Spleen (tissue), 11 donors: ENCODE measurements at regions not wholly inside any gene's neighbourhood (a gene's known extent, or its start where the extent isn't known, plus 50 kb on each side); places are given as distances from the start of the nearest gene placed in this dataset.

ENCODE experiments used
- DNase-seq: peaks from one replicate; pipeline ENCODE4 v3.0.0-alpha.2; 2020
- H3K27ac ChIP-seq, 8 donors: fragments of 200-600 bp; sonication (generic) in 7 of 8; 1 replicate in 4 of 8; 2 replicates in 4 of 8; pipeline versions ENCODE4 v1.5.0 to v1.8.0; 2016 to 2021; ENCODE audit warnings: inconsistent platforms in 4 of 8, mild to moderate bottlenecking in 4 of 8, moderate library complexity in 1 of 8
- H3K27me3 ChIP-seq, 7 donors: fragments of 200-600 bp; sonication (generic) in 6 of 7; replicated peaks in 1 of 7; 1 replicate in 4 of 7; 2 replicates in 3 of 7; pipeline versions ENCODE4 v1.5.0 to v1.8.0; 2016 to 2021; ENCODE audit warnings: inconsistent platforms in 3 of 7, mild to moderate bottlenecking in 1 of 7
- H3K36me3 ChIP-seq, 6 donors: fragments of 200-600 bp; sonication (generic) in 5 of 6; 1 replicate in 4 of 6; 2 replicates in 2 of 6; pipeline versions ENCODE4 v1.5.0 to v1.8.0; 2016 to 2021; ENCODE audit warnings: inconsistent platforms in 2 of 6
- H3K4me1 ChIP-seq, 6 donors: fragments of 200-600 bp; sonication (generic) in 5 of 6; 1 replicate in 3 of 6; 2 replicates in 3 of 6; pipeline versions ENCODE4 v1.5.0 to v1.8.0; 2016 to 2021; ENCODE audit warnings: inconsistent platforms in 3 of 6
- H3K4me3 ChIP-seq, 8 donors: fragments of 200-600 bp; sonication (generic) in 7 of 8; 1 replicate in 4 of 8; 2 replicates in 4 of 8; pipeline versions ENCODE4 v1.5.0 to v1.8.0; 2016 to 2021; ENCODE audit warnings: inconsistent platforms in 4 of 8, mild to moderate bottlenecking in 4 of 8, moderate library complexity in 2 of 8
- H3K9me3 ChIP-seq, 8 donors: fragments of 200-600 bp; sonication (generic) in 7 of 8; 1 replicate in 4 of 8; 2 replicates in 4 of 8; pipeline versions ENCODE4 v1.5.0 to v1.8.0; 2016 to 2021; ENCODE audit warnings: inconsistent platforms in 4 of 8
- POLR2A ChIP-seq, 3 donors: fragments of 450-650 bp; IDR thresholded peaks; one replicate each; pipeline ENCODE4 v1.5.1; 2017; ENCODE audit warnings: antibody characterized with exemption in 3 of 3, mild to moderate bottlenecking in 1 of 3
- POLR2AphosphoS5 ChIP-seq, 3 donors: sonication (generic); formaldehyde crosslinking; IDR thresholded peaks; one replicate each; pipeline ENCODE4 v1.5.1; 2017; ENCODE audit warnings: antibody characterized with exemption in 3 of 3
- WGBS, 5 donors: extraction: QIAGEN DNeasy Blood & Tissue Kit in 3 of 5; methylation state at CpG; one replicate each; pipeline versions ENCODE4 v1.1.5 to v1.1.7; 2013 to 2018; 5-methylcytosine and 5-hydroxymethylcytosine counted together
- intact Hi-C: fragments of 100-400 bp; cut with DNase I; formaldehyde crosslinking; loops from one replicate; pipeline ENCODE4 v1.15.0; 2023; ENCODE audit warnings: low total_unique reads
- TF ChIP-seq, protein P1 (sequence below), 11 experiments: fragments of 200-600 bp in 7 of 11; fragments of 450-650 bp in 4 of 11; sonication (generic) in 4 of 11; IDR thresholded peaks in 8 of 11; conservative IDR thresholded peaks in 3 of 11; 1 replicate in 7 of 11; 2 replicates in 4 of 11; pipeline versions ENCODE4 v1.4.0 to v1.8.0; 2016 to 2021; ENCODE audit warnings: antibody characterized with exemption in 11 of 11, inconsistent platforms in 4 of 11, mild to moderate bottlenecking in 1 of 11
- donor health status: healthy with polysubstance abuse.
- donor health status: DM: no; HTN: no; CAD: no; lungs with moderate emphysema.
- donor health status: DM: no; HTN: no; CAD: no.
- donor health status: Bipolar disorder and iron deficiency.
- donor health status: healthy.
- donor health status: DM: no; HTN: no; CAD: no.
- donor health status: DM: yes; HTN: yes; CAD: no.

DNA sequence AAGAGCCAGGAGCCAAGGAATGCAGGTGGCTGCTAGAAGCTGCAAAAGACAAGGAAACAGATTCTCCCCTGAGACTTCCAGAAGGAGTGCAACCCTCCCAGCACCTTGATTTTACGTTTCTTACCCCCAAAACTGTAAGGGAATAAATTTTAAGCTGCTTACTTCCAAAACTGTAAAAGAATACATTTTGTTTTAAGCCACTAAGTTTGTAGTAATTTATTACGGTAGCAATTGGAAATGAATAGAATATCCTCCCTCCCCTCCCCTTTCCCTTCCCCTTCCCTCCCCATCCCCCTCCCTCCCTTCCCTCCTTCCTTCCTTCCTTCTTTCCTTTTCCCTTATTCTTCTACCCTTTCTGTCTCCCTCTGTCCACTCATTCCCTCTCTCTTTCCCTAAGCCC, 203.7 kb upstream of the CFAP20DC start:
- Histone ChIP-seq H3K9me3 (peaks cover 0 to 3% (median 0%) of the 10 kb centered on the region in 8 donors), H3K27ac (no peak overlapping the region), H3K4me1 (peaks cover 0 to 18% (median 2%) of the 10 kb centered on the region in 6 donors), H3K4me3 (no peak overlapping the region), H3K27me3 (no peaks in the 10 kb centered on the region), H3K36me3 (no peaks in the 10 kb centered on the region)
- 74 to 90% (median 83%) methylated on average over 2 of the region's 2 CpGs for WGBS, 5 donors
- intact Hi-C loops, result no loop called here
- TF ChIP-seq POLR2AphosphoS5 (IDR thresholded peaks at IDR 0.05) (no peak), POLR2A (IDR thresholded peaks at IDR 0.05) (no peak)
- TF ChIP-seq, protein P1, sequence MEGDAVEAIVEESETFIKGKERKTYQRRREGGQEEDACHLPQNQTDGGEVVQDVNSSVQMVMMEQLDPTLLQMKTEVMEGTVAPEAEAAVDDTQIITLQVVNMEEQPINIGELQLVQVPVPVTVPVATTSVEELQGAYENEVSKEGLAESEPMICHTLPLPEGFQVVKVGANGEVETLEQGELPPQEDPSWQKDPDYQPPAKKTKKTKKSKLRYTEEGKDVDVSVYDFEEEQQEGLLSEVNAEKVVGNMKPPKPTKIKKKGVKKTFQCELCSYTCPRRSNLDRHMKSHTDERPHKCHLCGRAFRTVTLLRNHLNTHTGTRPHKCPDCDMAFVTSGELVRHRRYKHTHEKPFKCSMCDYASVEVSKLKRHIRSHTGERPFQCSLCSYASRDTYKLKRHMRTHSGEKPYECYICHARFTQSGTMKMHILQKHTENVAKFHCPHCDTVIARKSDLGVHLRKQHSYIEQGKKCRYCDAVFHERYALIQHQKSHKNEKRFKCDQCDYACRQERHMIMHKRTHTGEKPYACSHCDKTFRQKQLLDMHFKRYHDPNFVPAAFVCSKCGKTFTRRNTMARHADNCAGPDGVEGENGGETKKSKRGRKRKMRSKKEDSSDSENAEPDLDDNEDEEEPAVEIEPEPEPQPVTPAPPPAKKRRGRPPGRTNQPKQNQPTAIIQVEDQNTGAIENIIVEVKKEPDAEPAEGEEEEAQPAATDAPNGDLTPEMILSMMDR (IDR thresholded peaks at IDR 0.05 in 8 of 11, conservative IDR thresholded peaks at IDR 0.05 in 3 of 11), result no peak
- DNase-seq, result no peak

DNA sequence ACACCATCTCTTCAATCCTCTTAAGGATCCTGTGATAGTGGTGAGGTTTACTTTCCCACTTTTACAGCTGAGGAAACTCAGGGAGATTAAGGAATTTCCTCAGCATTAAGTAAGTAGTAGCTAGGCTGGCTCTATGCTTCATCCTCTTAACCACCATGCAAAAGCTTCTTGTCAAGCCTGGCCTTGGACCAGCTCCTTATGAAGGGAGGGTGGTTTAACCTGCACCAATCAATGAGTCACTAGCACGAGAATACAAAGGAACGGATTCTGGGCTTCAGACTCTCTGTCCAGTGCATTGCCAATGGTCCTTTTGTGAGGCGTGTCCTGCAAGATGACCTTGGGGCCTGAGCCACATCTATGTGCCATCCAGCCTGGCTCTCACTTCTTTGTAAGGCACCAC, 202.0 kb upstream of the CFAP20DC start:
- intact Hi-C loops, result no loop called here

DNA sequence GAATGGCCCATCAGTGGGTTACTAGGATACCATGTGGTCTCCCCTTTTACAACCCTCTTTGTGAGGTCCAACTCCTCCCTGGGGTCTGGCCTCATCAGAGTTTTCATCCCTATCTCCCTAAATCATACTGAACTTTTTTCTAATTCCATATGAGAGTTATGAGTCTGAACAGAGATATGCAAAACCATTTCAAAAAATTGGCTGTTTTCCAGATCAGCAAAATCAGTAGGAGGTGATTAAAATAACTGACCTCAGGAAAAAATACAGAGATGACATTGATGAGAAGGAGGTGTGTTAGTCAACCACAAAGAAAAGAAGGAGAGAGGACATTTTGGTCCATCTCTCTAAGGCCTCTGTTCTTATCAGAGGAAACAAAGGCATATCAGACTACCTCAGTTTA, 200.8 kb upstream of the CFAP20DC start:
- Histone ChIP-seq H3K27me3 (no peaks in the 10 kb centered on the region), H3K4me1 (peaks cover 0 to 38% (median 18%) of the 10 kb centered on the region in 6 donors), H3K36me3 (no peaks in the 10 kb centered on the region), H3K27ac (peak overlapping the region in 2 of 8 donors; percentile 57 to 68), H3K9me3 (peaks cover 0 to 6% (median 0%) of the 10 kb centered on the region in 8 donors), H3K4me3 (no peak overlapping the region)
- intact Hi-C loops, result no loop called here
- no peak for DNase-seq
- TF ChIP-seq POLR2AphosphoS5 (IDR thresholded peaks at IDR 0.05) (no peak), POLR2A (IDR thresholded peaks at IDR 0.05) (no peak)
- TF ChIP-seq, protein P1 (IDR thresholded peaks at IDR 0.05 in 8 of 11, conservative IDR thresholded peaks at IDR 0.05 in 3 of 11), result no peak

More for the DNA sequence above, 202.0 kb upstream of the CFAP20DC start:
- Histone ChIP-seq H3K27me3 (no peaks in the 10 kb centered on the region), H3K4me1 (peaks cover 0 to 26% (median 8%) of the 10 kb centered on the region in 6 donors), H3K4me3 (no peak overlapping the region), H3K9me3 (peaks cover 0 to 6% (median 0%) of the 10 kb centered on the region in 8 donors), H3K36me3 (no peaks in the 10 kb centered on the region), H3K27ac (no peak overlapping the region)
- DNase-seq, result no peak
- TF ChIP-seq POLR2AphosphoS5 (IDR thresholded peaks at IDR 0.05), result no peak
- no peak for TF ChIP-seq POLR2A (IDR thresholded peaks at IDR 0.05)
- TF ChIP-seq, protein P1 (IDR thresholded peaks at IDR 0.05 in 8 of 11, conservative IDR thresholded peaks at IDR 0.05 in 3 of 11), result no peak
- 68 to 99% (median 91%) methylated on average over 3 of the region's 3 CpGs for WGBS, 5 donors

DNA sequence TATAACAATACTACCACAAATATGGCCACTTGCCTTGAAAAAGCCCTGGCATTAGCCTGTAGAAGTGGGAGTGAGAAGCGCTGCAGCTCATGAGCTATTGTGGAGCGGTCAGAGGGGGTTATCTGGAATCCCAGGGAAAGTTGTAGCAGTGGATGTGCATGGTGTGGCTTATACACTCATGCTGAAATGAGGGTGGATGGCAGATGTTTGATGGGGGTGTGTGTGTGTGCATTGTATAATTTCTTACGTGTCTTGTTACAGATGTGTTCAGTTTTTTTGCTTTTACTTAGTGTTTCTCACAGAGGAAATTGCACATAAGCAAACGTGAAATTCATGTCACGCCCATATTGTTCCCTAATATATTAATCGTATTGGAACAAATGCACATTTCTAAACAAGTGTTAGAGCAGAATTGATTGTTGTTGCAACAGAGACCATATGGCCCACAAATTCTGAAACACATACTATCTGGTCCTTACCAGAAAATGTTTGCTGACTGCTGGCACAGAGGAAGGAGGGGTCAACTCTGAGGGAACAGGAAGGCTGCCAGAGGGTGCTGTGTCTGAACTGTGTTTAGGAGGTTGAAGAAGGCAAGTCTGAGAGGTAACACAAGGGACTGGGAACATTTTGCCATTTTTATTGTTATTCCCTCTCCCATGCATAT, 200.0 kb upstream of the CFAP20DC start:
- TF ChIP-seq, protein P1 (IDR thresholded peaks at IDR 0.05 in 8 of 11, conservative IDR thresholded peaks at IDR 0.05 in 3 of 11), result no peak
- no peak for TF ChIP-seq POLR2AphosphoS5 (IDR thresholded peaks at IDR 0.05)
- no peak for TF ChIP-seq POLR2A (IDR thresholded peaks at IDR 0.05)
- no peak overlapping the region for H3K4me3 ChIP-seq
- H3K9me3 ChIP-seq, result peaks cover 0 to 6% (median 0%) of the 10 kb centered on the region in 8 donors
- peaks cover 0 to 43% (median 22%) of the 10 kb centered on the region in 6 donors for H3K4me1 ChIP-seq
- no peak for DNase-seq
- no peaks in the 10 kb centered on the region for H3K36me3 ChIP-seq
- intact Hi-C loops, result no loop called here
- H3K27ac ChIP-seq, result peak overlapping the region in 4 of 8 donors; percentile 1 to 68 (median 58)
- no peaks in the 10 kb centered on the region for H3K27me3 ChIP-seq
- WGBS, 5 donors, result 60 to 82% (median 69%) methylated on average over 6 of the region's 6 CpGs
